ENCODE measurements at regions not wholly inside any gene's neighbourhood (a gene's known extent, or its start where the extent isn't known, plus 50 kb on each side); places are given as distances from the start of the nearest gene placed in this dataset.

DNA sequence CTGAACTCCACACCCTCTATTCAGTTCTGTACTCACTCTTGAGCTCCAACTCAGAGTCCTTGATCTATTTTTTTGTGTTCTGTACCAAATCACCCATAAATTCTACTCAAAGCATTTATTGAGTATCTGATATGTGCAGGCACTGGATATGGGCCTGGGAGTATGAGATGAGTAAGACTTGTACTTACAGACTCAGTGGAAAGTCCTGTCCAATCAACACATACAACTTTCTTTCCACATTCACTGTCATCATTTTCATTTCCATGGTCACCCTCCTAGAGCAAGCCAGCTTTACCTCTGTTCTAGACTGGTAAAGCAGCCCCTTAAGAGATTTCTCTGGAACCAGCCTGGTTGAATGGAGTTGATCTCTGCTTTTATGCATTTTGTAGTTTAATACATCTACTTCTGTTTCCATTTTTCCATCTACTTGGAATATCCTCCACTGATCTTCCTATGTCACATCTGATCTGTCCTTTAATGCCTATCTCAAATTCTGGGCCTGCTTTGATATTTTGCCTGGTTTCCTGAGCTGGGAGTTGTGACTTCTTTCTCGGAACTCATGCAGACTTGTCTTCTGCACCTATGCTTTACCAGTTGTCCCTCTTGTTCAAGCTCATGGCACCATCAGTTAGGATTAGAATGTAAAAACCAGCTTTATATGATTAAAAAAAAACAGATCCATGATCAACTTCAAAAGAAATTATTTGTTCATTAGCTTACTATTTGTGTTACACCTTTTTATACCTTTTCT lies 96.9 kb upstream of the GLS start:
- Histone ChIP-seq H3K36me3 (ENCODE audit: low read depth, low read length) (no peaks in the 10 kb centered on the region), H3K4me2 (ENCODE audit: low read length) (no peak overlapping the region), H3K9ac (ENCODE audit: low read length) (no peak overlapping the region), H2AFZ (ENCODE audit: low read length) (no peak overlapping the region), H3K9me3 (ENCODE audit: low read length) (no peaks in the 10 kb centered on the region), H3K27ac (ENCODE audit: low read length) (no peak overlapping the region), H3K4me1 (ENCODE audit: insufficient read depth, low read length) (peaks cover 18% of the 10 kb centered on the region), H3K27me3 (ENCODE audit: low read length) (no peaks in the 10 kb centered on the region), H3F3A (ENCODE audit: low read length, unreplicated experiment) (no peaks in the 10 kb centered on the region), H3K9me2 (replicated peaks; ENCODE audit: low read length) (no peaks in the 10 kb centered on the region), H4K20me1 (ENCODE audit: low read length) (no peaks in the 10 kb centered on the region), H3K79me2 (ENCODE audit: low read length) (no peaks in the 10 kb centered on the region), H3K4me3 (ENCODE audit: low read length) (no peak overlapping the region)
- ChIA-PET POLR2A (ENCODE audit: unreplicated experiment) (no interaction called here), CTCF (interaction anchor here (0.6 kb wide), 1 partner anchor 12 kb away, joined by 3 read pairs; no protein-coding TSS in a partner anchor)
- intact Hi-C loops (cut with micrococcal nuclease): loop anchor here (5.0 to 10.0 kb wide), 2 partner anchors 164 to 371 kb away; partner anchors contain the start of gene STAT4
- ATAC-seq (no peak), DNase-seq (no peak)
- TF ChIP-seq, protein P1, sequence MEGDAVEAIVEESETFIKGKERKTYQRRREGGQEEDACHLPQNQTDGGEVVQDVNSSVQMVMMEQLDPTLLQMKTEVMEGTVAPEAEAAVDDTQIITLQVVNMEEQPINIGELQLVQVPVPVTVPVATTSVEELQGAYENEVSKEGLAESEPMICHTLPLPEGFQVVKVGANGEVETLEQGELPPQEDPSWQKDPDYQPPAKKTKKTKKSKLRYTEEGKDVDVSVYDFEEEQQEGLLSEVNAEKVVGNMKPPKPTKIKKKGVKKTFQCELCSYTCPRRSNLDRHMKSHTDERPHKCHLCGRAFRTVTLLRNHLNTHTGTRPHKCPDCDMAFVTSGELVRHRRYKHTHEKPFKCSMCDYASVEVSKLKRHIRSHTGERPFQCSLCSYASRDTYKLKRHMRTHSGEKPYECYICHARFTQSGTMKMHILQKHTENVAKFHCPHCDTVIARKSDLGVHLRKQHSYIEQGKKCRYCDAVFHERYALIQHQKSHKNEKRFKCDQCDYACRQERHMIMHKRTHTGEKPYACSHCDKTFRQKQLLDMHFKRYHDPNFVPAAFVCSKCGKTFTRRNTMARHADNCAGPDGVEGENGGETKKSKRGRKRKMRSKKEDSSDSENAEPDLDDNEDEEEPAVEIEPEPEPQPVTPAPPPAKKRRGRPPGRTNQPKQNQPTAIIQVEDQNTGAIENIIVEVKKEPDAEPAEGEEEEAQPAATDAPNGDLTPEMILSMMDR (conservative IDR thresholded peaks at IDR 0.05; ENCODE audit: low read depth, low read length): no peak
- TF ChIP-seq EZH2 (IDR thresholded peaks at IDR 0.05; ENCODE audit: low read length, unreplicated experiment) (no peak), EZH2phosphoT487 (IDR thresholded peaks at IDR 0.05; ENCODE audit: borderline replicate concordance, low read length) (no peak)
- BruUV-seq (replicated peaks): no TSS peak

DNA sequence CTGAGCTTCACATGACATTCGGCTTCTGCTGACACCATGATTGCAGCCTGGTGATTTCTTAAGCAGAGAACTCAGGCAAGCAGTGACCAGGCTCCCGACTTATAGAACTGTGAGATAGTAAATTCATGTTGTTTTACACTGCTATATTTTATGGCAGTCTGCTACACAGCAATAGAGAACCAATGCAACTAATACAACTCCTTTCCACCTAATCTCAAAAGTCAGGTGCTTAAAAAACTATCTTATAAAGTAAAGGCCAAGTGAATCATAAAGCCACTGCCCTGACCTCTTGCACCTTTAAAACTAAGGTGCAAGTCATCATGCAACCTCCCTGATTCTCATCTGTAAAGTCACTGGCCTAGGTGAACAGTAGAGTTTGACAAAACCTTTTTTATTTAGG lies 95.3 kb upstream of the GLS start:
- ChIA-PET POLR2A (ENCODE audit: unreplicated experiment) (no interaction called here), CTCF (no interaction called here)
- H3K27ac ChIP-seq (ENCODE audit: low read length): no peak overlapping the region
- TF ChIP-seq, protein P1 (conservative IDR thresholded peaks at IDR 0.05; ENCODE audit: low read depth, low read length): no peak
- TF ChIP-seq EZH2phosphoT487 (IDR thresholded peaks at IDR 0.05; ENCODE audit: borderline replicate concordance, low read length) (no peak), EZH2 (IDR thresholded peaks at IDR 0.05; ENCODE audit: low read length, unreplicated experiment) (no peak)
- no TSS peak for BruUV-seq (replicated peaks)
- H3K4me1 ChIP-seq (ENCODE audit: insufficient read depth, low read length): peaks cover 18% of the 10 kb centered on the region
- H2AFZ ChIP-seq (ENCODE audit: low read length): no peak overlapping the region
- peak; percentile 20 for DNase-seq
- no peaks in the 10 kb centered on the region for H3F3A ChIP-seq (ENCODE audit: low read length, unreplicated experiment)
- no peaks in the 10 kb centered on the region for H4K20me1 ChIP-seq (ENCODE audit: low read length)
- no peak for ATAC-seq
- H3K4me2 ChIP-seq (ENCODE audit: low read length): no peak overlapping the region
- no peaks in the 10 kb centered on the region for H3K27me3 ChIP-seq (ENCODE audit: low read length)
- H3K9me2 ChIP-seq (replicated peaks; ENCODE audit: low read length): no peaks in the 10 kb centered on the region
- intact Hi-C loops (cut with micrococcal nuclease): loop anchor here (10.0 kb wide), 1 partner anchor 369 kb away; the partner anchor contains the start of gene STAT4
- H3K9ac ChIP-seq (ENCODE audit: low read length): no peak overlapping the region
- no peaks in the 10 kb centered on the region for H3K36me3 ChIP-seq (ENCODE audit: low read depth, low read length)
- H3K79me2 ChIP-seq (ENCODE audit: low read length): no peaks in the 10 kb centered on the region
- no peak overlapping the region for H3K4me3 ChIP-seq (ENCODE audit: low read length)
- H3K9me3 ChIP-seq (ENCODE audit: low read length): no peaks in the 10 kb centered on the region
